A673 (cell line): ENCODE measurements at regions not wholly inside any gene's neighbourhood (a gene's known extent, or its start where the extent isn't known, plus 50 kb on each side); places are given as distances from the start of the nearest gene placed in this dataset.

ENCODE experiments used
- CTCF ChIP-seq: fragments of 300-800, 200-600 bp; sonication (generic); conservative IDR thresholded peaks from 2 replicates; pipeline ENCODE4 v1.5.1; 2017; ENCODE audit warnings: low read depth, mild to moderate bottlenecking, antibody characterized with exemption, low read length, moderate library complexity, mixed read lengths
- EZH2 ChIP-seq: fragments of 200-600 bp; sonication (generic); IDR thresholded peaks from 2 replicates; pipeline ENCODE4 v1.6.1; 2017; ENCODE audit warnings: borderline replicate concordance, low read depth, mild to moderate bottlenecking, mixed read lengths, antibody characterized with exemption, low read length; ENCODE audit not compliant: poor library complexity, severe bottlenecking

- TF ChIP-seq EZH2 (no peak), CTCF (no peak)
These were observed 218.8 kb downstream of the SCG2 start for GRCh38 chr2:223383315-223383714.
